ENCODE measurements at regions not wholly inside any gene's neighbourhood (a gene's known extent, or its start where the extent isn't known, plus 50 kb on each side); places are given as distances from the start of the nearest gene placed in this dataset.

DNA sequence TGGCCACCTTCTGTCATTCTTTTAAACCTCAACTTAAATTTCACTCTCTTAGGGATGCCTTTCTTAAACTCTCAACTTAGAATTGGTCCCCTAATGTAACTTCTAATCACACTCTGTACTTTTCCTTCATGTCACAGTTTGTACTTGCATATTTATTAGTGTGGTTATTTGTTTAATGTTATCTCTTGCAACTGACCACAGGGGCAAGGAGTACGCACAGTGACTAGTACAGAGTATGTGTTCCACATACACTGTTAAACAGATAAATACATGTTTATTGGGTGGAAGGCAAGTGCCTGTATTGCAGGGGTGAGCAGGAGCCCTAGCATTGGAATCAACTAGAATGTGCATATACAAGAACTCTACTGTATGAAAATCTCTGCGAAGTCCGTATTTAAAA lies 554.0 kb downstream of the INSC start:
- WGBS: 95% methylated on average over 3 of the region's 3 CpGs
- no peak overlapping the region for H3K27ac ChIP-seq (ENCODE audit: low read depth in 1 of 2, low read length in 1 of 2)
- H3K4me1 ChIP-seq (ENCODE audit: control insufficient read depth in 2 of 2, insufficient read depth in 2 of 2, low read length in 2 of 2): no peaks in the 10 kb centered on the region
- H3K4me3 ChIP-seq (ENCODE audit: low read length in 2 of 2): no peak overlapping the region
- no peaks in the 10 kb centered on the region for H3K27me3 ChIP-seq (ENCODE audit: control insufficient read depth in 2 of 2, insufficient read depth in 1 of 2, low read length in 1 of 2)
- H3K9me3 ChIP-seq (ENCODE audit: control insufficient read depth in 2 of 2, insufficient read depth in 1 of 2, low read length in 1 of 2): no peaks in the 10 kb centered on the region
- no peak for DNase-seq (ENCODE audit: low read depth in 6 of 9, low spot score in 9 of 9)
- H3K36me3 ChIP-seq (ENCODE audit: control insufficient read depth in 2 of 2, insufficient read depth in 2 of 2, low read length in 1 of 2): no peaks in the 10 kb centered on the region

DNA sequence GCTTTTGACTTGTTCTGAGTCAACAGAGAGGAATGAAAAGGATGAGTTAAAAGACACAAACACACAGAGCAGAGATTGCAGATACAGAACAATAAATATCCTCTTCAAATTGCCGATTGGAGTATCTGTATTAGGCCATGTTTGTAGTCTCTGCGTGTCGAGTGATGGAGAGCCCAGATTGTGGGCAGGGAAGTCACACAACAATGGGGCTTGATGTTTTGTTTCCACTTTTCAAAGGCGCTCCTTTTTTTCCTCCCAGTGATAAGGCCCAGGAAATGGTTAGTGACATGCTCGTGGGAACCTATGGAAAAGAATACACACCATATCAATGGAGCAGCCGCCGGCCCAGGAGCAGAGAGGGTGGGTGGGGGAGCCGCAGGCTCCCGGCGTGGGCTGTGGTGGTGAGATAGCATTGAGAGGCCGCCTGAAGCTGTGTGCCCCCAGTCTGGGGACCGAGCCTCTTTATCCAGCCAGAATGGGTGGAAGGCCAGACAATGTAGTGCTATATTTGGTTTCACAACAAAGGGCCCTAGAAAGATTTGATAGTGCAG lies 555.9 kb downstream of the INSC start:
- Histone ChIP-seq H3K27me3 (ENCODE audit: control insufficient read depth in 2 of 2, insufficient read depth in 1 of 2, low read length in 1 of 2) (no peaks in the 10 kb centered on the region), H3K27ac (ENCODE audit: low read depth in 1 of 2, low read length in 1 of 2) (no peak overlapping the region), H3K4me1 (ENCODE audit: control insufficient read depth in 2 of 2, insufficient read depth in 2 of 2, low read length in 2 of 2) (no peaks in the 10 kb centered on the region), H3K4me3 (ENCODE audit: low read length in 2 of 2) (no peak overlapping the region), H3K36me3 (ENCODE audit: control insufficient read depth in 2 of 2, insufficient read depth in 2 of 2, low read length in 1 of 2) (no peaks in the 10 kb centered on the region), H3K9me3 (ENCODE audit: control insufficient read depth in 2 of 2, insufficient read depth in 1 of 2, low read length in 1 of 2) (no peaks in the 10 kb centered on the region)
- WGBS: 52% methylated on average over 12 of the region's 12 CpGs
- DNase-seq (ENCODE audit: low read depth in 6 of 9, low spot score in 9 of 9): no peak

DNA sequence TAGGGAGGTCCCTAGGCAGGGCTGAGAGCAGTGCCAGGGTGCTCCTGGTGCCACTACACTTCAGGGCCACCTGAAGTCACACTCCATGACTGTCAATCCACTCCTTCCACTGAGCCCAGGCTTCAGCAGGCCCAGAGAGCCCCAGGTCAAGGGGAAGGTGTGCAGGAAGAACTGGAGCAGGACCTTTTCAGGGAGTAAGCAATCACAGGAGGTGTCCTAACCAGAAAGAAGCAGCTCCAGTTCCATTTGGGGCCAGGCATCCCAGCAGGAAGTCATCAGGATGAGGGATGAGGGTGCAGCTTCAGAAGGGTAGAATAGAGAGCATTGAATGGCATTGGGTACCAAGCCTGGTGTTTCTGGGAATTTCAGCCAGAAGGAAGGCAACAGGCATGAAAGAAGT lies 556.5 kb downstream of the INSC start:
- Histone ChIP-seq H3K27ac (ENCODE audit: low read depth in 1 of 2, low read length in 1 of 2) (no peak overlapping the region), H3K27me3 (ENCODE audit: control insufficient read depth in 2 of 2, insufficient read depth in 1 of 2, low read length in 1 of 2) (no peaks in the 10 kb centered on the region), H3K9me3 (ENCODE audit: control insufficient read depth in 2 of 2, insufficient read depth in 1 of 2, low read length in 1 of 2) (no peaks in the 10 kb centered on the region), H3K4me3 (ENCODE audit: low read length in 2 of 2) (no peak overlapping the region), H3K36me3 (ENCODE audit: control insufficient read depth in 2 of 2, insufficient read depth in 2 of 2, low read length in 1 of 2) (no peaks in the 10 kb centered on the region), H3K4me1 (ENCODE audit: control insufficient read depth in 2 of 2, insufficient read depth in 2 of 2, low read length in 2 of 2) (no peaks in the 10 kb centered on the region)
- no peak for DNase-seq (ENCODE audit: low read depth in 6 of 9, low spot score in 9 of 9)

DNA sequence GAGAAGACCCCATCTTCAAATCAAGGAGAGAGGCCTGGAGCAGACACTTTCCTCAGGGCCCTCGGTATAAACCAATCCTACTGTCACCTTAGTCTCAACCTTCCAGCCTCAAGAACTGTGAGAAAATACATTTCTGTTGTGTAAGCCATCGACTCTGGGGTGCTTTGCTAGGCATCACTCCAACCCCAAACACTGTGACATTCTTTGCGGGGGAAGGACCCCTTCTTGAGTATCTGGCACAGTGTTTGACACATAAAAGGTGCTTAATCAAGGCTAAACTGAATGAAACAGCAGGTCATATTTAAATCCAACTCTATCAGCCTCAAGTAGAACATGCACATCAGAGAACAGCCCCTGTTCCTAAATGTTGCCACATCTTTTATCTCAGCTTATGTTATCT lies 558.1 kb downstream of the INSC start:
- Histone ChIP-seq H3K27me3 (ENCODE audit: control insufficient read depth in 2 of 2, insufficient read depth in 1 of 2, low read length in 1 of 2) (no peaks in the 10 kb centered on the region), H3K36me3 (ENCODE audit: control insufficient read depth in 2 of 2, insufficient read depth in 2 of 2, low read length in 1 of 2) (no peaks in the 10 kb centered on the region), H3K4me3 (ENCODE audit: low read length in 2 of 2) (no peak overlapping the region), H3K9me3 (ENCODE audit: control insufficient read depth in 2 of 2, insufficient read depth in 1 of 2, low read length in 1 of 2) (no peaks in the 10 kb centered on the region), H3K4me1 (ENCODE audit: control insufficient read depth in 2 of 2, insufficient read depth in 2 of 2, low read length in 2 of 2) (no peaks in the 10 kb centered on the region), H3K27ac (ENCODE audit: low read depth in 1 of 2, low read length in 1 of 2) (no peak overlapping the region)
- no peak for DNase-seq (ENCODE audit: low read depth in 6 of 9, low spot score in 9 of 9)
- 86% methylated on average over 3 of the region's 3 CpGs for WGBS

GRCh38 chr11:15673408-15673831 lies 558.7 kb downstream of the INSC start:
- no peak overlapping the region for H3K27ac ChIP-seq (ENCODE audit: low read depth in 1 of 2, low read length in 1 of 2)
- H3K36me3 ChIP-seq (ENCODE audit: control insufficient read depth in 2 of 2, insufficient read depth in 2 of 2, low read length in 1 of 2): no peaks in the 10 kb centered on the region
- DNase-seq (ENCODE audit: low read depth in 6 of 9, low spot score in 9 of 9): no peak
- H3K27me3 ChIP-seq (ENCODE audit: control insufficient read depth in 2 of 2, insufficient read depth in 1 of 2, low read length in 1 of 2): no peaks in the 10 kb centered on the region
- H3K9me3 ChIP-seq (ENCODE audit: control insufficient read depth in 2 of 2, insufficient read depth in 1 of 2, low read length in 1 of 2): no peaks in the 10 kb centered on the region
- H3K4me3 ChIP-seq (ENCODE audit: low read length in 2 of 2): no peak overlapping the region
- H3K4me1 ChIP-seq (ENCODE audit: control insufficient read depth in 2 of 2, insufficient read depth in 2 of 2, low read length in 2 of 2): no peaks in the 10 kb centered on the region

DNA sequence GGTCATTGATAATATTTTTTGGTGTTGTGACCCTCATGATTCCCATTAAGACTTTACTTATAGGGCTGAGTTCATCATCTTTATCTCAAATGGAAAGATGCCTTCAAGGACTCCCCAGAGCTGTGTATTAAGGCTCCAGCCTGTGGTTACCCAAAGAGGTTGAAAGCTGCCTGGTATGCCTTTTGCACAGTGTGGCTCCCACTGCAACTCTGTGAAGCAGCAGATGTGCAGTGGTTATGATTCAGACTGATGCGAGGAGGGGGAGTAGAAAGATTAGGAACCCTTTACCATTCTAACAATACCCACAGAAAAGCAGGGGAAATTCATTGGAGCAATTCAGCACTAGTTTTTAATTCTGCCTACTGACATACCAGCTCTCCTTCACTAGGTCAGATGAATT lies 560.0 kb downstream of the INSC start:
- Histone ChIP-seq H3K36me3 (ENCODE audit: control insufficient read depth in 2 of 2, insufficient read depth in 2 of 2, low read length in 1 of 2) (no peaks in the 10 kb centered on the region), H3K27me3 (ENCODE audit: control insufficient read depth in 2 of 2, insufficient read depth in 1 of 2, low read length in 1 of 2) (no peaks in the 10 kb centered on the region), H3K4me1 (ENCODE audit: control insufficient read depth in 2 of 2, insufficient read depth in 2 of 2, low read length in 2 of 2) (no peaks in the 10 kb centered on the region), H3K27ac (ENCODE audit: low read depth in 1 of 2, low read length in 1 of 2) (no peak overlapping the region), H3K9me3 (ENCODE audit: control insufficient read depth in 2 of 2, insufficient read depth in 1 of 2, low read length in 1 of 2) (no peaks in the 10 kb centered on the region), H3K4me3 (ENCODE audit: low read length in 2 of 2) (no peak overlapping the region)
- WGBS: 94% methylated on average over 1 of the region's 1 CpG
- no peak for DNase-seq (ENCODE audit: low read depth in 6 of 9, low spot score in 9 of 9)

DNA sequence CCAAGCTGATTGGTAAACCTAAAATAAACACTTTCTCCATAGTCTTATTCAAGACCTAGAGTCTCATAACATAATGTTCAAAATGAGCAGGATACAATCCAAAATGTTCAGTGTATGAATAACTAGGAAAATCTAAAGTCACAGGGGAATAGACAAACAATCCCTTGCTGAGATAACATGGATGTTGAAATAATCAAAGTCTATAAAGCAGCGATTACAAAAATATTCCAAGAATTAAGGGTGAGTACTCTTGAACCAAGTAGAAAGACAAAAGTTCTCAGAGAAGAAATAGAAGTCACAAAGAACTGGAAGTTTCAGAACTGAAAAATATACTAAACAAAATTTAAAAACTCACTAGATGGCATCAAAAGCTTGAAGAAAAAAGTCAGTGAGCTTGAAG lies 561.0 kb downstream of the INSC start:
- DNase-seq (ENCODE audit: low read depth in 6 of 9, low spot score in 9 of 9): no peak
- H3K36me3 ChIP-seq (ENCODE audit: control insufficient read depth in 2 of 2, insufficient read depth in 2 of 2, low read length in 1 of 2): no peaks in the 10 kb centered on the region
- no peak overlapping the region for H3K27ac ChIP-seq (ENCODE audit: low read depth in 1 of 2, low read length in 1 of 2)
- WGBS: 96% methylated on average over 1 of the region's 1 CpG
- no peaks in the 10 kb centered on the region for H3K27me3 ChIP-seq (ENCODE audit: control insufficient read depth in 2 of 2, insufficient read depth in 1 of 2, low read length in 1 of 2)
- H3K9me3 ChIP-seq (ENCODE audit: control insufficient read depth in 2 of 2, insufficient read depth in 1 of 2, low read length in 1 of 2): no peaks in the 10 kb centered on the region
- H3K4me1 ChIP-seq (ENCODE audit: control insufficient read depth in 2 of 2, insufficient read depth in 2 of 2, low read length in 2 of 2): no peaks in the 10 kb centered on the region
- no peak overlapping the region for H3K4me3 ChIP-seq (ENCODE audit: low read length in 2 of 2)

GRCh38 chr11:15677181-15677580 lies 562.5 kb downstream of the INSC start:
- H3K36me3 ChIP-seq (ENCODE audit: control insufficient read depth in 2 of 2, insufficient read depth in 2 of 2, low read length in 1 of 2): no peaks in the 10 kb centered on the region
- H3K4me3 ChIP-seq (ENCODE audit: low read length in 2 of 2): no peak overlapping the region
- no peaks in the 10 kb centered on the region for H3K9me3 ChIP-seq (ENCODE audit: control insufficient read depth in 2 of 2, insufficient read depth in 1 of 2, low read length in 1 of 2)
- H3K27me3 ChIP-seq (ENCODE audit: control insufficient read depth in 2 of 2, insufficient read depth in 1 of 2, low read length in 1 of 2): no peaks in the 10 kb centered on the region
- DNase-seq (ENCODE audit: low read depth in 6 of 9, low spot score in 9 of 9): no peak
- 88% methylated on average over 1 of the region's 1 CpG for WGBS
- no peak overlapping the region for H3K27ac ChIP-seq (ENCODE audit: low read depth in 1 of 2, low read length in 1 of 2)
- no peaks in the 10 kb centered on the region for H3K4me1 ChIP-seq (ENCODE audit: control insufficient read depth in 2 of 2, insufficient read depth in 2 of 2, low read length in 2 of 2)

DNA sequence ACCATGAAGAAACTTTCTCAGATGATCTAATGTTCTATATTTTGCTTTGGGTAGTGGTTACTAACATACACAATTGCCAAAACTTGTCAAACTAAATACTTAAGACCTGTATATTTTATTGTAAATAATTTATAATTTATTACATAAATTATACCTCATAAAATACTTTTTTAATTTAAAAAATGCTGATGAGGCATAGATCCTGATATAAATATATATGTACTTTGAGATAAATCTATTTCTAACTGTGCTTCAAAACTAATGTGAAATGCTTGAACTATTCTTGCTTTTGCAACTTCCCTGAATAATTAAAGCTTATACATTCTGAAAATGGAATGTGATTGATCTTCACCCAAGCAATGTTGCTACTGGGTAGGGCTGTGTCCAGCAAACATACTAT lies 568.8 kb downstream of the INSC start:
- Histone ChIP-seq H3K4me3 (ENCODE audit: low read length in 2 of 2) (no peak overlapping the region), H3K27ac (ENCODE audit: low read depth in 1 of 2, low read length in 1 of 2) (no peak overlapping the region), H3K4me1 (ENCODE audit: control insufficient read depth in 2 of 2, insufficient read depth in 2 of 2, low read length in 2 of 2) (no peaks in the 10 kb centered on the region), H3K36me3 (ENCODE audit: control insufficient read depth in 2 of 2, insufficient read depth in 2 of 2, low read length in 1 of 2) (no peaks in the 10 kb centered on the region), H3K9me3 (ENCODE audit: control insufficient read depth in 2 of 2, insufficient read depth in 1 of 2, low read length in 1 of 2) (no peaks in the 10 kb centered on the region), H3K27me3 (ENCODE audit: control insufficient read depth in 2 of 2, insufficient read depth in 1 of 2, low read length in 1 of 2) (no peaks in the 10 kb centered on the region)
- no peak for DNase-seq (ENCODE audit: low read depth in 6 of 9, low spot score in 9 of 9)

DNA sequence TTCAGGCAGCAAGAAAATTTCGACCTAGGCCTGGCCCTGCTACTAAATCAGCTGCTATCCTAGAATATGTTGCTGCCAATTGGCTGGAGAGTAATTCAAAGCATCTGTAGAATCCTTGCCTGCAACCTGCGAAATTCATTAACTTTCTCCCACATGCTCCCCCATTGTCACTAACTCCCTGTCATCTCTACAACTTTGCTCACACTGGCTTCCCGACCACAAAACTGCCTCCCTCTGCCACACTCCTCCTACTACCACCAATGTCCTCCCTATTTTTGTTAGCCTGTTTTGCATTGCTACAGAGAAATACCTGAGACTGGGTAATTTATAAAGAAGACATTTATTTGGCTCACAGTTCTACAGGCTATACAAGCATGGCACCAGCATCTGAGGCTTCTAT lies 570.6 kb downstream of the INSC start:
- 63% methylated on average over 3 of the region's 3 CpGs for WGBS
- no peak for DNase-seq (ENCODE audit: low read depth in 6 of 9, low spot score in 9 of 9)
- no peaks in the 10 kb centered on the region for H3K9me3 ChIP-seq (ENCODE audit: control insufficient read depth in 2 of 2, insufficient read depth in 1 of 2, low read length in 1 of 2)

More for the DNA sequence above, 570.6 kb downstream of the INSC start:
- H3K4me3 ChIP-seq (ENCODE audit: low read length in 2 of 2): no peak overlapping the region
- H3K27ac ChIP-seq (ENCODE audit: low read depth in 1 of 2, low read length in 1 of 2): no peak overlapping the region
- no peaks in the 10 kb centered on the region for H3K27me3 ChIP-seq (ENCODE audit: control insufficient read depth in 2 of 2, insufficient read depth in 1 of 2, low read length in 1 of 2)
- H3K36me3 ChIP-seq (ENCODE audit: control insufficient read depth in 2 of 2, insufficient read depth in 2 of 2, low read length in 1 of 2): no peaks in the 10 kb centered on the region
- H3K4me1 ChIP-seq (ENCODE audit: control insufficient read depth in 2 of 2, insufficient read depth in 2 of 2, low read length in 2 of 2): no peaks in the 10 kb centered on the region
